Sigmoid colon (tissue), 4 donors: ENCODE measurements at regions not wholly inside any gene's neighbourhood (a gene's known extent, or its start where the extent isn't known, plus 50 kb on each side); places are given as distances from the start of the nearest gene placed in this dataset.

Experiments
- EP300 ChIP-seq, 4 donors: sonication (generic); formaldehyde crosslinking; IDR thresholded peaks; one replicate each; pipeline ENCODE4 v1.6.1; 2017; ENCODE audit warnings: antibody characterized with exemption in 4 of 4
- POLR2A ChIP-seq, 2 donors: fragments of 450-650 bp; IDR thresholded peaks; one replicate each; pipeline ENCODE4 v1.6.1; 2016; ENCODE audit warnings: antibody characterized with exemption in 2 of 2, mild to moderate bottlenecking in 2 of 2, moderate library complexity in 2 of 2
- POLR2AphosphoS5 ChIP-seq, 4 donors: sonication (generic); formaldehyde crosslinking; IDR thresholded peaks; one replicate each; pipeline ENCODE4 v1.6.1; 2017; ENCODE audit warnings: antibody characterized with exemption in 4 of 4
- TF ChIP-seq, protein P1 (sequence below), 4 experiments: fragments of 450-650 bp in 3 of 4; fragments of 200-600 bp in 1 of 4; IDR thresholded peaks; one replicate each; pipeline ENCODE4 v1.5.1; 2016 to 2019; ENCODE audit warnings: antibody characterized with exemption in 4 of 4, mild to moderate bottlenecking in 3 of 4, moderate library complexity in 2 of 4

DNA sequence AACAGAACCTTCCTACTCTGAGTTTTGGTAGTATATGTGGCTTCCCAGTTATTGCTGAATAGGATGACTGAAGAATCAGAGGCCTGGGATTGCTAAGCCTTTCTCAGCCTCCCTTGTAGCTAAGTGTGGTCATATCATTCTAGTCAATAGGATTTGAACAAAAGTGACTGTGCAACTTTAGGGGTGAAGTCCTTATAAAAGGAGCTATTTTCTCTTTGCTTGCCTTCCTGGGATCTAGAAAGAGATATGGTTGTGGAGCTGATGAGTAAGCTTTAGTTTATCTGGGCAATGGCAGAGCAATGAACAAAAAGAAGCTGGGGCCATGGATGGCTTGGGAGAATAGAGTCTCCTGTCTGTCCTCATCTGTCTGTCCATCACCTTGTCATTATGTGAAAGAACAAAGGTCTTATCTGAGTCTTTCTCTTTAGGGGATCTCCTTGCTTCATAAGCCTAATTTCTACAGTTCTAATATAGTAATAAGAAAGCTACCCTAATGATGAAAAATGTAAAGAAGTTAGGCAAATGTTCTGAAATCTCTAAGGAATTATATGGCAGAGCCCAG is 91.5 kb downstream of the TENT5C start:
- TF ChIP-seq, protein P1, sequence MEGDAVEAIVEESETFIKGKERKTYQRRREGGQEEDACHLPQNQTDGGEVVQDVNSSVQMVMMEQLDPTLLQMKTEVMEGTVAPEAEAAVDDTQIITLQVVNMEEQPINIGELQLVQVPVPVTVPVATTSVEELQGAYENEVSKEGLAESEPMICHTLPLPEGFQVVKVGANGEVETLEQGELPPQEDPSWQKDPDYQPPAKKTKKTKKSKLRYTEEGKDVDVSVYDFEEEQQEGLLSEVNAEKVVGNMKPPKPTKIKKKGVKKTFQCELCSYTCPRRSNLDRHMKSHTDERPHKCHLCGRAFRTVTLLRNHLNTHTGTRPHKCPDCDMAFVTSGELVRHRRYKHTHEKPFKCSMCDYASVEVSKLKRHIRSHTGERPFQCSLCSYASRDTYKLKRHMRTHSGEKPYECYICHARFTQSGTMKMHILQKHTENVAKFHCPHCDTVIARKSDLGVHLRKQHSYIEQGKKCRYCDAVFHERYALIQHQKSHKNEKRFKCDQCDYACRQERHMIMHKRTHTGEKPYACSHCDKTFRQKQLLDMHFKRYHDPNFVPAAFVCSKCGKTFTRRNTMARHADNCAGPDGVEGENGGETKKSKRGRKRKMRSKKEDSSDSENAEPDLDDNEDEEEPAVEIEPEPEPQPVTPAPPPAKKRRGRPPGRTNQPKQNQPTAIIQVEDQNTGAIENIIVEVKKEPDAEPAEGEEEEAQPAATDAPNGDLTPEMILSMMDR (IDR thresholded peaks at IDR 0.05) = no peak
- TF ChIP-seq POLR2AphosphoS5 (IDR thresholded peaks at IDR 0.05) = no peak
- TF ChIP-seq POLR2A (IDR thresholded peaks at IDR 0.05) = no peak
- no peak for TF ChIP-seq EP300 (IDR thresholded peaks at IDR 0.05)
